Dermis microvascular lymphatic vessel endothelial cell (primary cell): ENCODE measurements at regions not wholly inside any gene's neighbourhood (a gene's known extent, or its start where the extent isn't known, plus 50 kb on each side); places are given as distances from the start of the nearest gene placed in this dataset.

Experiments
- DNase-seq, 2 donors: peaks; one replicate each; pipeline versions ENCODE4 v3.0.0 to v3.0.0-alpha.2; 2010; ENCODE audit warnings: low read depth in 2 of 2

DNA sequence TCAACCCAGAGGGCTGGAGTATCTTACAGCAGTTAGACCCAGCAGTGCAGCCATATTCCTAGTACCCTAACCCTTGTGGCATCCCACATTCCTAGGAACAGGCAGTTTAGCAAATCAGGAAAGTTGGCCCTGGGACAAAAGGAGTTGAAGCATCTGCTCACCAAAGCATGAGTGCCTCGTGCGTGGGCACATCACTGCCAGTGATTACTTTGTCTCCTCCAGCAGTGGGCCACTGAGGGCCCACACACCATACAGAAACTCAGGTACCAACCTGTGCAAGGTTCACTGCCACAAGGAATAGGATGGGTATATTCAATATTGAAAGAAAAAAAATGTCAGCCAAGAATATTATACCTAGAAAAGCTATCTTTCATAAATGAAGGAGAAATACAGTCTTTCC lies 227.5 kb upstream of the CNTN5 start:
- no peak for DNase-seq

- no peak for DNase-seq
These were observed 222.4 kb upstream of the CNTN5 start for GRCh38 chr11:98798333-98798732.

GRCh38 chr11:98800696-98801095 lies 220.1 kb upstream of the CNTN5 start:
- DNase-seq = no peak

GRCh38 chr11:98828986-98829708 lies 191.6 kb upstream of the CNTN5 start:
- DNase-seq = no peak

DNA sequence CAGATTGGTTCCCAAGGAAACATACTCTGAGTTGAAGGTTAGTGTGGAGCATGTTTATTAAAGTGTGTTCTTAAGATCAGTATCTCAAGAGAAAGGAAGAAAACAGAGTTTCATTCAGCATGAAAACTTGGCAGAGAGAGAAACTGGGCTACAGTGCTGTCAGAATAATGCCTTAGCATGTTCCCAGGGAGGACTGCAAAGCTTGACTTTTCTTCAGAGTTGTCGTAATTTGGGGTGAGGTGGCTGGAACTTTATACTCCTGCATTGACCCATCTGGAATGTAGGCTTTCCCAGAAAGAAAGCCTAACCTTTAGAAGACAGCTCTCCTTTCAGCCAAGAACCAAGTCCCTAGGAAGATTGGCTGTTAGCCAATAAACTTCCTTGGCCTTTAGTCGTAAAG lies 190.8 kb upstream of the CNTN5 start:
- DNase-seq = no peak

DNA sequence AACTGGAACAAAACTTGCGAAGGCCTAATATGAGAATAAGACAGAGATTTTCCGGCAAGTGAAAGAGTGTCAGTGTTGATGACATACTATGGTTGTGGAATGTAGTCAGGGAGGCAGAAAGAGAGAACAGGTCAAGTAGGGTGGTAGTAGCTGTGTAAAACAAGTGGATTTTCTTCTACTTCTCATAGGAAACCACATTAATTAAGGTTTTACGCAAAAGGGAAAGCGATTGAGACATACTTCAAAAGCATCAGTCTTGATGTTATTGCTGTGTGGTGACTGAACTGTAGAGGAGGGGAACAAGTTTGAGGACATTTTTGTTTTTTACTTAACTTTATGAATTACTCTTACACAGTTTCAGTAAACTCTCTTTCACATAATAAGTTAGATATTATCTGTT lies 186.0 kb upstream of the CNTN5 start:
- no peak for DNase-seq

DNA sequence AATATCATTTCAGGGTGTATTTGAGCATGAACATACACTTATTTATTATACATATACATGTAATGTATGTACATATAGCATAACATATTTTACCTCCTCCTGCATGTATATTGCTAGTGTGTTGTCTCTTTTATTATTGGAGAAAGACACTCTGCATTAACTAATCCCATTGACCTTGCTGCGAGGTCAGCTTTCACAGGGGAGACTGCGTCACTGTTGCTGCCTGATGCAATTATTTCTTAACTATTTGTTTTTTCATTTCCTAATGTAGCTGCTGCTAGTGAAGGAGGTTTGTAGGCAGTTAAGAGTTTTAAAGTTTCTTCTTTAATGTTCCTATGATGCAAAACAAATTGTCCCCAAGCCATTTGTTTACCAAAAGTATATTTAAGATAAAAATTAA lies 185.4 kb upstream of the CNTN5 start:
- no peak for DNase-seq

DNA sequence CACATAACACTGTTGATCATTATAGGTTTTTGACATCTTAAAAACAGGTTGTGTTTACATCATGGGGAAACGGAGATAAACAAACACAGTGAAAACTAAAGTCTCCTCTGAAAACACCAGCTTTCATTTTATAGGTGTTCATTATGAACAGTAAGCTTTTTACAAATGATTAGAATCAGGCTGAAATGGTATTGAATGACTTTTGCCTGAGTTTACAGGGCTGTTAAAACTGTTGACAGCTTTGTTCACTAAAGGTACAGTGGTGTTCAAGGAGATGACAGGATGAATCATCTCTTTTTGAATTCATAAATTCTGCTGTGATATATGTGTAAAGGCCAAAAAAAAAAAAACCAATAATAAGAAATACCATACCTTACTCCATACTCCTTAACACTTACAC lies 184.6 kb upstream of the CNTN5 start:
- DNase-seq = no peak

DNA sequence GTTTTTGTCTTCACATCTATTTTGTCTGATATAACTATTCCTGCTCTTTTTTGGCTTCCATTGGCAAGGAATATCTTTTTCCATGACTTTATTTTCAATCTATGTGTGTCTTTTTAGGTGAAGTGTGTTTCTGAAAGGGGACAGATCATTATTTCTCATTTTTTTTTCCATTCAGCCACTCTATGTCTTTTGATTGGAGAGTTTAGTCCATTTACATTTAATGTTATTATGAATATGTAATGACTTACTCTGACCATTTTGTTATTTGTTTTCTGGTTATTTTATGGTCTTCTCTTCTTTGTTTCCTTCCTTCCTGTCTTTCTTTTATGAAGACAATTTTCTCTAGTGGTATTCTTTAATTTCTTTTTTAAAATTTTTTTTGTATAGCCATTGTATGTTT lies 178.6 kb upstream of the CNTN5 start:
- DNase-seq = no peak

DNA sequence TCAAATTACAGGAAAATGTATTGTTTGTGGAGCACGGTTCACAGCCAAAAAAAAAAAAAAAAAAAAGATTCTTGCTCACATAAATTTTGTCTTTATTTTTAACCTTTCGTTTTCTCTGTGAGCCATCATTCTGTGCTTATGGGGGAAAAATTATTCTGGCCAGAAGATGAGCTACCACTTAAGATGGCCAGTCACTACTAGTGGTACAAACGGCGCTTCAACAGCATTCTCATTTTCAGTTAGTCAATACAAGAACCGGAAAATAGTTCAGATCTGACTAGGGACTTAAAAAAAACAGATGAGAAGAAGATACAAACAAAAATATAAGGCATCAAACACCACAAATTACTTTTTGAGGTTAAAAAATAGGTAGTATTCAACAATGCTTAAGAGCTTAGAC lies 158.6 kb upstream of the CNTN5 start:
- no peak for DNase-seq

DNA sequence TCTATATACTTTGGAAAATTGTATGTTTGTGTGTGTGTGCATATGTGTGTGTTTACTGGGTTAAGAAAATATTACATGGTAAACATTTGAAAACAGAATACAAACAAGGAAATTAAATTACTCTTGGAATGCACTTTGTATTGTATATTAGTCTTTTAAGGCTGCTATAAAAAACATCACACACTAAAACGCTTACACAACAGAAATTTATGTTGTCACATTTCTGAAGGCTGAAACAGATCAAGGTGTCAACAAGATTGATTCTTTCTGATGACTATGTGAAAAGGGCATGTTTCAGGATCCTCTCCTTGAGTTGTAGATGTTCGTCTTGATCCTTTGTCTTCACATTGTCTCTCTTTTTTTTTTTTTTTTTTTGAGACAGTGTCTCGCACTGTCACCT lies 149.1 kb upstream of the CNTN5 start:
- no peak for DNase-seq

- no peak for DNase-seq
These were observed 146.7 kb upstream of the CNTN5 start for GRCh38 chr11:98874050-98874449.

- DNase-seq = no peak
These were observed 124.8 kb upstream of the CNTN5 start for GRCh38 chr11:98895936-98896335.

GRCh38 chr11:98940913-98941312 lies 79.8 kb upstream of the CNTN5 start:
- no peak for DNase-seq

DNA sequence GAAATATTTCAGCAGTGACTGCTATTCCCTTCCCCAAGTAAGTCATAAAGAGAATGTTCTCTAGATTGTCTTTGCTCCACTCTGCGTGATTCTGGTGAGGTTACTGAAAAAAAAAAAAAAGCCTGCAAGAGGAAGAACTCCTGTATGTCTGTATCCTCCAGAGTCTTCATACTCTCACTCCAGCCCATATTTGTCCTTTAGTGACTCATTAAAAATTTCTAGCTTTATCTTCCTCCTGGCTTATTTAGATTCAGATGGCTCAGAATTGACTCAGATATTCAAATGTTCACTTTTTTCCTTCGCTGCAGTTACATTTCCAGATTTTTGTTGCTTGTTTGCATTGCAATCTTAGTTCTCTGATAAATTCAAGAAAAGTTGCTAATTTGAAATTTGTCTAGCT lies 76.3 kb upstream of the CNTN5 start:
- DNase-seq = no peak

DNA sequence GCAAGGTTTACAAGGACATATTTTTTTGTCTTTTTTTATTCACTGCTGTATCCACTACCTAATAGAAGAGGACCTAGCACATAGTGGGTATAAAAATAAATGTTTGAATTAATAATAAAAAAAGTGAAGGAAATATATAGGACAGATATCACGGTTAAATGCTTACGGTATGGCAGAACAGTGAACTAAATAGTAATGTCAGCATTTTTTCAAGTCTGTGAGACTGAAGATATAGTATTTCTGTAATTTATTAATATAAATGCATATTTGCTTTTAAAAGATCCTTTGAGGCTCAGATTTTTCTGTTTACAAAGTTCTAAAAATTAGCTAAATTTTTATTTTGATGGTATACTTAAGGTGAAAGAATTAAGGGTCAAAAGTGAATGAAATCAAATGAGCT lies 68.6 kb upstream of the CNTN5 start:
- no peak for DNase-seq

DNA sequence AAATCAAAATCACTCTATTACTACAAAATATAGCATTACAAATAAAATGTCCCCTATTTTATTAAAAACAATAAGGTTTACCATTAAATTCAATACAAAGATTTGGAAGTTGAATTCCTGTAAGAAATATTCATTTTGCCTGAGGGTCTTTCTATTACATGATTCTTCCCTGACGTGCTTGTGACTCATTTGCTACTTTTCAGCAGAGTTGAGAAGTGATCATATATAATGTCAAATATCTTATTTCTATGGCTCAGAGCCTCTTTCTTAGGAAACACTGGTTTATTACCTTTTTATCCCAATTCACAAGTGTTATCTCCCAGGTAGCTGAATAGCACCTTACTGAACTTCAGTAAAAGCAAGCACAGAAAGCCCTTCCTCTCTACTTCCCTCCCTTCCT lies 65.2 kb upstream of the CNTN5 start:
- DNase-seq = no peak

DNA sequence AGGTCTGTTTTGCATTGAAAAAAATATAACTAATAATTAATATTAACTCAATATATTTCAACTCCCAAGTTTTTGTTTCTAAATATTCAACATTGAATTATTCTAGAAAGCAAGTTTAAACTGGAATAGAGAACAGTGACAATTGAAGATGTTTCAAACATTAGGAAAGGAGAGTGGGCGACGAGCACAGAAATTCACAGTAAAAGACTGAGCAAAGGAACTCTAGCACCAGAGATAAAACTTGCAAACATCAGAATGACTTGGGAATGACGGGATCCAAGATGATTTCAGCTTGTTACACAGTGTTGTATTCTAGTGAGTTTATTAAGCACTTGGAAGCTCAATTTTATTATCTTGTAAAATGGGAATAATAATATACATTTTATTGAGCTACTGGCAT lies 56.6 kb upstream of the CNTN5 start:
- no peak for DNase-seq

GRCh38 chr11:98965358-98965757 lies 55.4 kb upstream of the CNTN5 start:
- no peak for DNase-seq

DNA sequence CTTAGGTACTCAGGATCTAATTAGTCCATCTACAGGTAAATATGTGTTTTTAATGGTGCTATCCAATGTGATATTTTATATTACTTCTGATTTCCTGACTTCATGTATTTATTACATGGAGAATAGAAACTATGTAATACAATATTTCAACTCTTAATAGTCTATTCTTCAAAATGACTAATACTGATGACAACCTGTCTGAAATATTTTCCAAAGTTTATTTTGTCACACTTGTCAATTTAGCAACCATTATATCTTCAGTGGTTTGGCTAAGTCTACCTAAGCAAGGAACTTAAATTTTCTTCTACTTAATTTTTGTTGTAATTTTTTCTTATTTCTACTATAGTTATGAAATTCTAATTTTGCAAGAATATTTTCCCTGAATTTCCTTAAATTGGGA lies 55.0 kb upstream of the CNTN5 start:
- no peak for DNase-seq

GRCh38 chr11:98967005-98967404 lies 53.7 kb upstream of the CNTN5 start:
- DNase-seq = no peak
